GM19438 (cell line): ENCODE measurements at regions not wholly inside any gene's neighbourhood (a gene's known extent, or its start where the extent isn't known, plus 50 kb on each side); places are given as distances from the start of the nearest gene placed in this dataset.

Experiments used
- ATAC-seq: cut with Tn5 transposase; IDR thresholded peaks from one replicate; pipeline ENCODE4 v1.9.1; 2021; ENCODE audit warnings: low read depth; ENCODE audit not compliant: unreplicated experiment

GRCh38 chr5:133882846-133883245 is 85.6 kb downstream of the C5orf15 start:
- ATAC-seq: no peak

GRCh38 chr5:133882389-133882695 is 86.1 kb downstream of the C5orf15 start:
- no peak for ATAC-seq

- ATAC-seq: no peak
Observed at GRCh38 chr5:133881576-133882388, 86.6 kb downstream of the C5orf15 start.

- no peak for ATAC-seq
Observed at GRCh38 chr5:133878236-133878555, 90.2 kb downstream of the C5orf15 start.

- no peak for ATAC-seq
Observed at GRCh38 chr5:133877351-133878235, 90.8 kb downstream of the C5orf15 start.

GRCh38 chr5:133876266-133876665 is 92.2 kb downstream of the C5orf15 start:
- ATAC-seq: no peak

GRCh38 chr5:133875179-133875578 is 93.2 kb downstream of the C5orf15 start:
- no peak for ATAC-seq

- no peak for ATAC-seq
Observed at GRCh38 chr5:133873449-133873848, 95.0 kb downstream of the C5orf15 start.

- ATAC-seq: no peak
Observed at GRCh38 chr5:133870661-133871060, 97.8 kb downstream of the C5orf15 start.

GRCh38 chr5:133869519-133870335 is 98.7 kb downstream of the C5orf15 start:
- no peak for ATAC-seq

GRCh38 chr5:133868946-133869518 is 99.4 kb downstream of the C5orf15 start:
- ATAC-seq: no peak

GRCh38 chr5:133867851-133868545 is 100.4 kb downstream of the C5orf15 start:
- ATAC-seq: no peak

GRCh38 chr5:133867341-133867740 is 101.1 kb downstream of the C5orf15 start:
- ATAC-seq: no peak

- no peak for ATAC-seq
Observed at GRCh38 chr5:133866903-133867245, 101.6 kb downstream of the C5orf15 start.

- ATAC-seq: no peak
Observed at GRCh38 chr5:133866160-133866902, 102.1 kb downstream of the C5orf15 start.

- ATAC-seq: no peak
Observed at GRCh38 chr5:133865113-133865512, 103.3 kb downstream of the C5orf15 start.

GRCh38 chr5:133864711-133865110 is 103.7 kb downstream of the C5orf15 start:
- no peak for ATAC-seq

- ATAC-seq: no peak
Observed at GRCh38 chr5:133863857-133864585, 104.4 kb downstream of the C5orf15 start.

- no peak for ATAC-seq
Observed at GRCh38 chr5:133861161-133861737, 107.2 kb downstream of the C5orf15 start.
